Activated CD8-positive, alpha-beta T cell treated with anti-CD3 and anti-CD28 coated beads for 36 hours (primary cell): ENCODE measurements at regions not wholly inside any gene's neighbourhood (a gene's known extent, or its start where the extent isn't known, plus 50 kb on each side); places are given as distances from the start of the nearest gene placed in this dataset.
"Not testable (repeated sequence)": the region's sequence is repeated elsewhere in the genome, so short reads cannot be mapped to it uniquely, and the experiment has no call there.

Source experiments
- ATAC-seq: fragments of 200-7000 bp; cut with Tn5 transposase; one replicate; pipeline ENCODE4 v1.10.0; 2021; ENCODE audit warnings: mild to moderate bottlenecking, moderate library complexity
- CTCF ChIA-PET: fragments of 350-600 bp; sonication (Branson Sonifier 250); formaldehyde crosslinking; loops from one replicate; lab custom pipeline; 2021; ENCODE audit warnings: antibody characterized with exemption; lab: Charles Lee
- POLR2A ChIA-PET: fragments of 350-600 bp; sonication (Branson Sonifier 250); formaldehyde crosslinking; loops from one replicate; lab custom pipeline; 2021; ENCODE audit warnings: antibody characterized with exemption; lab: Charles Lee
- DNase-seq: peaks from one replicate; pipeline ENCODE4 v3.0.0-alpha.2; 2020
- H3K27ac Mint-ChIP-seq: one replicate; pipeline ENCODE4 v1.8.0; 2021; ENCODE audit warnings: mild to moderate bottlenecking, mixed read lengths
- H3K27me3 Mint-ChIP-seq: one replicate; pipeline ENCODE4 v1.8.0; 2021; ENCODE audit warnings: mixed read lengths
- H3K36me3 Mint-ChIP-seq: one replicate; pipeline ENCODE4 v1.8.0; 2021; ENCODE audit warnings: low read depth, mixed read lengths
- H3K4me1 Mint-ChIP-seq: one replicate; pipeline ENCODE4 v1.8.0; 2021; ENCODE audit warnings: low read depth, mixed read lengths
- H3K4me3 Mint-ChIP-seq: one replicate; pipeline ENCODE4 v1.8.0; 2021; ENCODE audit warnings: mild to moderate bottlenecking, moderate library complexity, mixed read lengths
- H3K9me3 Mint-ChIP-seq: one replicate; pipeline ENCODE4 v1.8.0; 2021; ENCODE audit warnings: mixed read lengths
- intact Hi-C: fragments of 100-400 bp; cut with micrococcal nuclease; formaldehyde crosslinking; loops from one replicate; pipeline ENCODE4 v1.10.0; 2022
- TF ChIP-seq, protein P1 (sequence below): fragments of 200-600 bp; IDR thresholded peaks from one replicate; pipeline ENCODE4 v1.8.0; 2022; ENCODE audit warnings: antibody characterized with exemption, mild to moderate bottlenecking

DNA sequence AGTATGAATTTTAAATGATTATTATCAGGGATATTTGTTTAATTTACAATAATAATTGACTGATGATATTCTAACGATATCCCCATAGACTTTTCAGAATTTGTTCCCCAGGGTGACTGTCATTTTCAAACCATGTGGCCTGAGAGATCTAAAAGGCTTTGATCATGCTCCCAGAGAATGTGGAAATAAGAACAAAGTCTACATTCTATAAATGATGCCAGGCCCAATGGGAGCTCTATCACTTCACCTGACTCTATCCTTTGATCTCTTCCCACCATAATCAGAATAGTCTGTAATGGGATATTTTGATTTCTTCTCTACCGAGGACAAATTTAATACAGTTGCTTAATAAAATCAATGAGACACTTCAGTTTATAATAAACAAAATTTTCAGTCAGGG lies 483.4 kb upstream of the IRAK1BP1 start:
- Mint-ChIP-seq H3K4me1 (no peaks in the 10 kb centered on the region), H3K27me3 (no peaks in the 10 kb centered on the region), H3K4me3 (no peak overlapping the region), H3K27ac (no peak overlapping the region), H3K9me3 (peaks cover 16% of the 10 kb centered on the region), H3K36me3 (no peaks in the 10 kb centered on the region)
- ChIA-PET CTCF (no interaction called here), POLR2A (no interaction called here)
- DNase-seq (no peak), ATAC-seq (no peak)
- TF ChIP-seq, protein P1, sequence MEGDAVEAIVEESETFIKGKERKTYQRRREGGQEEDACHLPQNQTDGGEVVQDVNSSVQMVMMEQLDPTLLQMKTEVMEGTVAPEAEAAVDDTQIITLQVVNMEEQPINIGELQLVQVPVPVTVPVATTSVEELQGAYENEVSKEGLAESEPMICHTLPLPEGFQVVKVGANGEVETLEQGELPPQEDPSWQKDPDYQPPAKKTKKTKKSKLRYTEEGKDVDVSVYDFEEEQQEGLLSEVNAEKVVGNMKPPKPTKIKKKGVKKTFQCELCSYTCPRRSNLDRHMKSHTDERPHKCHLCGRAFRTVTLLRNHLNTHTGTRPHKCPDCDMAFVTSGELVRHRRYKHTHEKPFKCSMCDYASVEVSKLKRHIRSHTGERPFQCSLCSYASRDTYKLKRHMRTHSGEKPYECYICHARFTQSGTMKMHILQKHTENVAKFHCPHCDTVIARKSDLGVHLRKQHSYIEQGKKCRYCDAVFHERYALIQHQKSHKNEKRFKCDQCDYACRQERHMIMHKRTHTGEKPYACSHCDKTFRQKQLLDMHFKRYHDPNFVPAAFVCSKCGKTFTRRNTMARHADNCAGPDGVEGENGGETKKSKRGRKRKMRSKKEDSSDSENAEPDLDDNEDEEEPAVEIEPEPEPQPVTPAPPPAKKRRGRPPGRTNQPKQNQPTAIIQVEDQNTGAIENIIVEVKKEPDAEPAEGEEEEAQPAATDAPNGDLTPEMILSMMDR: no peak
- intact Hi-C loops: no loop called here

DNA sequence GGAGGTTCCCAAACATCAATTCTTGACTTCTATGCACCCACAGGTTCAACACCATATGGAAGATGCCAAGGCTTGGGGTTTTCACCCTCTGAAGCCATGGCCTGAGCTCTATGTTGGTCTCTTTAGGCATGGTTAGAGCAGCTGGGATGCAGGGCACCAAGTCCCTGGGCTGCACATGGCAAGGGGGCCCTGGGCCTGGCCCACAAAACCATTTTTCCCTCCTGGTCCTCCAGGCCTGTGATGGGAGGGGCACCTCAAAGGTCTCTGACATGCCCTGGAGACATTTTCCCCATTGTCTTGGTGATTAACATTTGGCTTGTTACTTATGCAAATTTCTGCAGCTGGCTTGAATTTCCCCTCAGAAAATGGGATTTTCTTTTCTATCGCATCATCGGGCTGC lies 480.5 kb upstream of the IRAK1BP1 start:
- POLR2A ChIA-PET, H3K4me1 Mint-ChIP-seq, H3K36me3 Mint-ChIP-seq, intact Hi-C loops, ATAC-seq, CTCF ChIA-PET, H3K4me3 Mint-ChIP-seq, DNase-seq, H3K27ac Mint-ChIP-seq, H3K27me3 Mint-ChIP-seq: not testable (repeated sequence)
- peaks cover 21% of the 10 kb centered on the region for H3K9me3 Mint-ChIP-seq

DNA sequence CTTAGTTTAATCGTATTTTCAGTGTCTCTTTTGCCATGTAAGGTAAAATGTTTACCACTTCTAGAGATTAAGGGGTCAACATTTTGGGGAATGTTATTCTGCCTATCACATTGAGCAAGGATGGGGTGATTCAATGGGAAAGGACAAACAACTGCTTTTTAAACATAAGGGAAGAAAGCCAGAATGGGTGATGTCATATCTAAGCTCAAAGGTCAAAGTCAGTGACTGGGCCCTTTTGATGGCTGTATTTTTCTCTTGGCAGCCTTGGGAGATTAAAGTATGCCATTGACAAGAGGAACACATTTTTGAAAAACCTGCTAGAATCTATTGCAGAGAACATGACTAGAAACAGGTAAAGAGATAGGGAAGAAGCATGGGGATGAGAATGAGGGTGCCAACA lies 477.3 kb upstream of the IRAK1BP1 start:
- Mint-ChIP-seq H3K36me3 (no peaks in the 10 kb centered on the region), H3K27ac (no peak overlapping the region), H3K4me3 (no peak overlapping the region), H3K9me3 (peaks cover 18% of the 10 kb centered on the region), H3K4me1 (no peaks in the 10 kb centered on the region), H3K27me3 (no peaks in the 10 kb centered on the region)
- intact Hi-C loops: no loop called here
- CTCF ChIA-PET: no interaction called here
- POLR2A ChIA-PET: no interaction called here
- no peak for ATAC-seq
- no peak for DNase-seq
- TF ChIP-seq, protein P1: no peak

DNA sequence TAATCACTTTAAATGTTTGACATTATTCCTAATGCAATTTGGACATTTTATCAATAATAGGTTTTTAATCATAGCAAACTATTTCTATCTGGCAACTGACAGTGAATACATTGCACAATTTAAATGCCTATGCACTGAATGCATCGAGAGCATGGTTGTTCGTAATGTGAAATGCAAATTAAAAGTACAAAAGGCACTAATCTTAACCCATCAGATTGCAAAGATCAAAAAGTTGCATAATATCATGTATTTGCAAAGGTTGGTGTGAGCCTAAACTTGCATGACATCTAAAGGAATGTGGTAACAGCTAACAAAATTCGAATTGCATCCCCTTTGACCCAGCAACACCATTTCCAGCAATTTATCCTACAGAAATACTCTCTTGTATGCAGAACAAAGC lies 469.9 kb upstream of the IRAK1BP1 start:
- no peak overlapping the region for H3K4me3 Mint-ChIP-seq
- ATAC-seq: no peak
- DNase-seq: no peak
- no peak overlapping the region for H3K27ac Mint-ChIP-seq
- TF ChIP-seq, protein P1: no peak
- H3K36me3 Mint-ChIP-seq: no peaks in the 10 kb centered on the region
- no peaks in the 10 kb centered on the region for H3K9me3 Mint-ChIP-seq
- H3K4me1 Mint-ChIP-seq: no peaks in the 10 kb centered on the region
- intact Hi-C loops: no loop called here
- H3K27me3 Mint-ChIP-seq: no peaks in the 10 kb centered on the region
- CTCF ChIA-PET: no interaction called here
- POLR2A ChIA-PET: no interaction called here

DNA sequence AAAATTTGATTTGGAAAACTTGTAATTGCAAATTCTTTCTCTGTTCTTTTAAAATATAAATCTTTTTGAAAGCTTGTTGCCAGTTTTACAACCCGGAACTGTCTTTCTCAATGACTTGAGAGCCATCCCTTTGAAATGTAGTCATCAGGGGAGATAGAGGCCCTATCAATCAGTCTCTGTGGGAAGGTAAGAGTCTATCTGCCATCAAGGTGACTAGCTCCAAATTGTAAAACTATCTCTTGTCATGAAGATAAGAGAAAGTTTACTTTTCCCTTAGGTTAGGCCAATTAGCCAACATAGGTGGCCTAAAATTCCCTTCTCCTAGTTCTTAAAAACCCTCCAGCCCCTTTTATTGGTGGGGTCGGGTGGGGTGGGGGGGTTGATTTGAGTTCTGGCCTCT lies 469.1 kb upstream of the IRAK1BP1 start:
- Mint-ChIP-seq H3K9me3 (no peaks in the 10 kb centered on the region), H3K36me3 (no peaks in the 10 kb centered on the region), H3K4me3 (no peak overlapping the region), H3K4me1 (no peaks in the 10 kb centered on the region), H3K27ac (no peak overlapping the region), H3K27me3 (no peaks in the 10 kb centered on the region)
- ChIA-PET POLR2A (no interaction called here), CTCF (no interaction called here)
- intact Hi-C loops: no loop called here
- DNase-seq (no peak), ATAC-seq (no peak)
- TF ChIP-seq, protein P1: no peak

DNA sequence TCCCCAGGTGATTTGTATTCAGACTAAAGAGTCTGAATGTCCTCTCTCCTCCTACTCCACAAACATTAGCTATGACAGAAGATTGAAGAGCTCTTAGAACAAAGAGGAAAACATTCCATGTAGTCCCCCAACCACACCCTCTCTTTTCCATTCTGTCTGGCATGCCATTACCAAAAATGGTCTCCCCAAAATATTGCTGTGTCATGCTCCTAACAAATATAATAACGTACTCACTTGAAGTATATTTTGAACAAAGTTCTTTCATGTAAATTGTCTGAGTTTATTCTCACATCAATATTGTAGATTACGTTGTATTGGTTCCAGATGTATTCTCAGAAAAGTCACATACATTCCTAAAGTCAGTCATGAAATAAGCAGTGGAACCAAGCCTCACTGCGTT lies 467.3 kb upstream of the IRAK1BP1 start:
- no peak overlapping the region for H3K4me3 Mint-ChIP-seq
- TF ChIP-seq, protein P1: no peak
- H3K36me3 Mint-ChIP-seq: no peaks in the 10 kb centered on the region
- H3K27ac Mint-ChIP-seq: no peak overlapping the region
- no peaks in the 10 kb centered on the region for H3K27me3 Mint-ChIP-seq
- POLR2A ChIA-PET: no interaction called here
- peaks cover 2% of the 10 kb centered on the region for H3K9me3 Mint-ChIP-seq
- intact Hi-C loops: no loop called here
- CTCF ChIA-PET: no interaction called here
- DNase-seq: no peak
- no peaks in the 10 kb centered on the region for H3K4me1 Mint-ChIP-seq
- ATAC-seq: no peak
